ENCODE measurements at regions not wholly inside any gene's neighbourhood (a gene's known extent, or its start where the extent isn't known, plus 50 kb on each side); places are given as distances from the start of the nearest gene placed in this dataset.

DNA sequence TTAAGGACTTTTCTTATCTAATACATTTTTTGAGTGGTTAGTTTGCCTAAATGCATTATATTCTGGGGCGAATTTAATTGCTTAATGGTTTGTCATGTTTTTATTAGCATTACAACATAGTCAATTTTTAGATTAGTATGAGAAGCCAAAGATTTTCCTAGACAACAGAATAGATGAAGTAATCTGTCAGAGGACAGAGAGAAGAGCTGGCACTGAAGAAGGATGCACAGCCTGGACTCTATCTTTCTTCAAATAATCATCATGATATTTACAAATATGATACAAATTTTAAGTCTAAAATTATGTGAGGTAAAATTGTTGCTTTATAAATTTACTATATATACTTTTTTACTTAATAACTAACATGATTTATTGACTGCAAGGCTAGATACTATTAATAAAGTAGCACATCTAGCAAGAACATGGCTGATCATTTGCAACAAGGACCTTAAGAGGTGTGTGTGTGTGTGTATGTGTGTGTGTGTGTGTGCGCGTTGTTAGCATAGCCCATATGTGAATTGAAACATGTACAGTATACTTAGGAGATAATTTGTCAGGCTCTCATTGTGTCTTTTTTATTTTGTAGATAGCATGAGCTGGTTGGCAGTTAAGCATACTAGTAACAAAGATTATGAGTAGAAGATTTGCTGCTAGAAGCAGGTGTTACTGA is 752.2 kb downstream of the DCDC2C start:
- Mint-ChIP-seq H3K4me3 (ENCODE audit: unreplicated experiment) (no peak overlapping the region), H3K36me3 (ENCODE audit: unreplicated experiment) (no peaks in the 10 kb centered on the region), H3K9me3 (ENCODE audit: unreplicated experiment) (no peaks in the 10 kb centered on the region), H3K27me3 (ENCODE audit: unreplicated experiment) (peaks cover 2% of the 10 kb centered on the region), H3K4me1 (ENCODE audit: unreplicated experiment) (peaks cover 4% of the 10 kb centered on the region), H3K27ac (ENCODE audit: unreplicated experiment) (no peak overlapping the region)
- DNase-seq (ENCODE audit: extremely low spot score, unreplicated experiment) = no peak
- TF ChIP-seq CTCF (IDR thresholded peaks at IDR 0.05) = no peak

GRCh38 chr2:4464634-4465266 is 761.4 kb downstream of the DCDC2C start:
- Mint-ChIP-seq H3K4me3 (ENCODE audit: unreplicated experiment) (no peak overlapping the region), H3K27me3 (ENCODE audit: unreplicated experiment) (no peaks in the 10 kb centered on the region), H3K36me3 (ENCODE audit: unreplicated experiment) (no peaks in the 10 kb centered on the region), H3K27ac (ENCODE audit: unreplicated experiment) (no peak overlapping the region), H3K9me3 (ENCODE audit: unreplicated experiment) (no peaks in the 10 kb centered on the region), H3K4me1 (ENCODE audit: unreplicated experiment) (peaks cover 14% of the 10 kb centered on the region)
- no peak for TF ChIP-seq CTCF (IDR thresholded peaks at IDR 0.05)
- no peak for DNase-seq (ENCODE audit: extremely low spot score, unreplicated experiment)

DNA sequence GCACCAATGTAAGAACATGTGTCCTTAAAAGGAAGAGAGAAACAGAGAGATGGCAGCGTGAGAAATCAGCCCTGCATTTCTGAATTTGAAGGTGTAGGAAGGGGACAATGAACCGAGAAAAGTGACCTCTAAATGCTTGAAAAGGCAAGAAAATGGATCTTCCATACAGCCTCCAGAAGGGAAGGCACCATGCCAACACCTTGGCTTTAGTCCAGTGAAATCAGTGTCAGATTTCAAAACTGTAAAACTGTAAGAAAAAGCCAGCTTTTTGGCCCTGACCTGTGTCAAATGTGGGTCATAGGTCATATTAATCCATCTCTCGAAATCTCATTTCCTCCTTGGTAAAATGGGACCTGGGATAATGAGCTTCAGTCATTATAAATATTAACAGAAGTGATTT is 762.3 kb downstream of the DCDC2C start:
- Mint-ChIP-seq H3K27ac (ENCODE audit: unreplicated experiment) (no peak overlapping the region), H3K36me3 (ENCODE audit: unreplicated experiment) (no peaks in the 10 kb centered on the region), H3K9me3 (ENCODE audit: unreplicated experiment) (no peaks in the 10 kb centered on the region), H3K4me1 (ENCODE audit: unreplicated experiment) (peaks cover 14% of the 10 kb centered on the region), H3K27me3 (ENCODE audit: unreplicated experiment) (peaks cover 2% of the 10 kb centered on the region), H3K4me3 (ENCODE audit: unreplicated experiment) (no peak overlapping the region)
- TF ChIP-seq CTCF (IDR thresholded peaks at IDR 0.05) = no peak
- no peak for DNase-seq (ENCODE audit: extremely low spot score, unreplicated experiment)

- Mint-ChIP-seq H3K4me3 (ENCODE audit: unreplicated experiment) (no peak overlapping the region), H3K4me1 (ENCODE audit: unreplicated experiment) (no peaks in the 10 kb centered on the region), H3K27me3 (ENCODE audit: unreplicated experiment) (no peaks in the 10 kb centered on the region), H3K9me3 (ENCODE audit: unreplicated experiment) (peaks cover 6% of the 10 kb centered on the region), H3K27ac (ENCODE audit: unreplicated experiment) (no peak overlapping the region), H3K36me3 (ENCODE audit: unreplicated experiment) (no peaks in the 10 kb centered on the region)
- no peak for TF ChIP-seq CTCF (IDR thresholded peaks at IDR 0.05)
- no peak for DNase-seq (ENCODE audit: extremely low spot score, unreplicated experiment)
Measured at GRCh38 chr2:4475618-4476017, 772.2 kb downstream of the DCDC2C start.

DNA sequence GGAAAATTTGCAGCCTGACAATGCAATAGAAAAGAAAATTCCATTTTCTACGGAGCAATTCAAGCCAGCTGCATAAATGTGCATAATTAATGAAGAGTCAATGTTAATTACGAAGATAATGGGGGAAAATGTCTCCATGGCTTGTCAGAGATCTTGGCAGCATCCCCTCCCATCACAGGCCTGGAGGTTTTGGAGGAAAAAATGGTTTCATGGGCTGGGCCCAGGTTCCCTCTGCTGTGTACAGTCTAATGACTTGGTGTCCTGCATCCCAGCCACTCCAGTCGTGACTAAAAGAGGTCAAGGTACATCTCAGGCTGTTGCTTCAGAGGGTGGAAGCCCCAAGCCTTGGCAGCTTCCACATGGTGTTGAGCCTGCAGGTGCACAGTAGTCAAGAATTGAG is 779.7 kb downstream of the DCDC2C start:
- no peak for DNase-seq (ENCODE audit: extremely low spot score, unreplicated experiment)
- no peak overlapping the region for H3K27ac Mint-ChIP-seq (ENCODE audit: unreplicated experiment)
- H3K36me3 Mint-ChIP-seq (ENCODE audit: unreplicated experiment) = no peaks in the 10 kb centered on the region
- peaks cover 12% of the 10 kb centered on the region for H3K9me3 Mint-ChIP-seq (ENCODE audit: unreplicated experiment)
- TF ChIP-seq CTCF (IDR thresholded peaks at IDR 0.05) = no peak
- H3K27me3 Mint-ChIP-seq (ENCODE audit: unreplicated experiment) = no peaks in the 10 kb centered on the region
- H3K4me3 Mint-ChIP-seq (ENCODE audit: unreplicated experiment) = no peak overlapping the region
- H3K4me1 Mint-ChIP-seq (ENCODE audit: unreplicated experiment) = peaks cover 6% of the 10 kb centered on the region

All from osteocyte (in vitro differentiated cells).